Left colon (tissue), 2 donors: ENCODE measurements at regions not wholly inside any gene's neighbourhood (a gene's known extent, or its start where the extent isn't known, plus 50 kb on each side); places are given as distances from the start of the nearest gene placed in this dataset.

Experiments used
- ATAC-seq: fragments of 200-7000 bp; cut with Tn5 transposase; one replicate; pipeline ENCODE4 v1.9.1; 2020; ENCODE audit warnings: mild to moderate bottlenecking, moderate library complexity
- DNase-seq, 2 donors: peaks; one replicate each; pipeline ENCODE4 v3.0.0-alpha.2; 2020
- intact Hi-C, 2 donors: fragments of 100-400 bp; cut with DNase I in 1 of 2; cut with micrococcal nuclease in 1 of 2; formaldehyde crosslinking; loops; one replicate each; pipeline versions ENCODE4 v1.11.2 to v1.14.0; 2022; cut with DNase I, micrococcal nuclease
- donor health status: DM: no; HTN: no; CAD: no.
- donor health status: DM: yes; HTN: yes; CAD: no.

DNA sequence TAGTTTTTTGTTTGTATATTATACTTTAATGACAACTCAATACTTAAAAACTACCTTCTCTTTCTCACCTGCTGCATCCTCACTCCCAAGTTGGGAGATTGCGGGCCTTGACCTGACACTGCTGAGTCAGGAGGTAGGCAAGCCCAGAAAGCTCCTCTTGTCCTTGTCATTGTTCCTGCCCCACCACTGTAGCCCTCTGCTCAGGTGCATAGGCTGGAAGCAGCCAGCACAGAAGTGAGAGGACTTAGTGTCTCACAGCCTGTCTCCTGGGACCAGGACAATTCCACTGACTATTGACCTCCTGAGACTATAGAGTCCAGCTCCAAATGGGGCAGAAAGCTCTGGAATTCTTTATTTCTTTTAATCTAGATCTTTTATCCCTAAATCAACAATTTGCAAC is 123.5 kb upstream of the NDP start:
- no peak for ATAC-seq
- intact Hi-C loops = no loop called here

DNA sequence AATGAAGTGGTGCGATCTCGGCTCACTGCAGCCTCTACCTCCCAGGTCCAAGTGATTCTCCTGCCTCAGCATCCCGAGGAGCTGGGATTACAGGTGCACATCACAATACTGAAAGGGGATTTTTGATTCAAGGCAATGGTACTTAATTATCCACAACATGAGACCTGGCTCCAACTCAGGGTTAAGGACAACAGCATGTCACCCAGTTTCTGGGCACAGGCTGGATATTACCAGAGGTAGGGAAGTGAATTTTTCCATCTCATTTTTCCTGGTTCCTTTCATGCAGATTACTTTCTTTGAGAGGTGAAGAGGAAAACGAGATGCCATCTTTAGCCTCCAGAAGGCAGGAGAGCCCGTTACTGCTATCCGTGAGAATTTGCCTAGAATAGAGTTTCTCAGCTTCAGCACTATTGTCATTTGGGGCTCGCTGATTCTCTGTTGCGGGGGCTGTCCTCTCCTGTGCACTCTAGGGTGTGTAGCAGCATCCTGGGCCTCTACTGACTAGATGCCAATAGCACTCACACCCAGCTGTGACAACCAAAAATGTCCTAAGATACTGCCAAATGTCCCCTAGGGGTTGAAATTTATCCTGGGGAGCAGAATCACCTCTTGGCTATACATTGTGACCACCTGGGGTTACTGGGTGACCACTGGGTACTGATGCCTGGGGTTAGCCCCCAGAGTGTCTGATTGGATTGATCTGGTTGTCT is 121.8 kb upstream of the NDP start:
- DNase-seq (no peak), ATAC-seq (no peak)
- intact Hi-C loops = no loop called here

More for the DNA sequence above, 123.5 kb upstream of the NDP start:
- DNase-seq = no peak

DNA sequence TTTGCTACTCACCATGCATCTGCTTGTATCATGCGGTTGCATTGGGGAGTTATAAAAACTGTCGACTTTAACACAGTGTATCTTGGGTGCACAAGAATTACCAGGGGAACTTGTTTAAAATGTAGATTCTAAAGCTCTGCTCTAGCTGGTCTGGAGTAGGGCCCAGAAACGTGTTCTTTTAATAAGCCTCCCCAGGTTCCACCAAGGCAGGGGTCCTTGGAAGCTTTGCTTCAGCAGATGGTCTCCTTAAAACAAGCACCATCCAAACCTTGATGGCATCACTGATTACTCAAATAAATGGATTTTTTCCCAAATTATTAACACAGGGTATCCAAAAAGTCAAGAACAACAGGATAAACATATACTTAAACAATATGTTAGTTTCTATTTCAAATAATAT is 120.2 kb upstream of the NDP start:
- intact Hi-C loops = no loop called here
- no peak for ATAC-seq
- DNase-seq = no peak

DNA sequence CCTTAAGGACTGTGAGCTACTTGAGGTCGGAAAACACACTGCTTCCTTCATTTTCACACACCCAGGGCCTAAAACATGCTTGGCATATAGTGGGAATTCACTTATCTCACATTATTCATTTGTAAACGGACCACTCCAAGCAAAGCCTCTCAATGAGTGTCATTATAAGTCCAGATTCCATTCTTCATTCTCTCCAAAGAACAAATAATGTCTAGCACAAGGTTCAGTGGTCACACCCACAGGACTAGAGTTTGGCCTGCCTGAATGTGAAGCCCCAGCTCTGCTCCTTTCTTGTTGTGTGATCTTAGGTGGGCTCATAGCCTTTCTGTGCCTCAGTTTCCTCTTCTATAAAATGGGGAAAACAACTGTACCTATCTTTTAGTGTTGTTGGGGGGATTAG is 119.6 kb upstream of the NDP start:
- DNase-seq (no peak), ATAC-seq (peak; percentile 78)
- intact Hi-C loops = no loop called here

DNA sequence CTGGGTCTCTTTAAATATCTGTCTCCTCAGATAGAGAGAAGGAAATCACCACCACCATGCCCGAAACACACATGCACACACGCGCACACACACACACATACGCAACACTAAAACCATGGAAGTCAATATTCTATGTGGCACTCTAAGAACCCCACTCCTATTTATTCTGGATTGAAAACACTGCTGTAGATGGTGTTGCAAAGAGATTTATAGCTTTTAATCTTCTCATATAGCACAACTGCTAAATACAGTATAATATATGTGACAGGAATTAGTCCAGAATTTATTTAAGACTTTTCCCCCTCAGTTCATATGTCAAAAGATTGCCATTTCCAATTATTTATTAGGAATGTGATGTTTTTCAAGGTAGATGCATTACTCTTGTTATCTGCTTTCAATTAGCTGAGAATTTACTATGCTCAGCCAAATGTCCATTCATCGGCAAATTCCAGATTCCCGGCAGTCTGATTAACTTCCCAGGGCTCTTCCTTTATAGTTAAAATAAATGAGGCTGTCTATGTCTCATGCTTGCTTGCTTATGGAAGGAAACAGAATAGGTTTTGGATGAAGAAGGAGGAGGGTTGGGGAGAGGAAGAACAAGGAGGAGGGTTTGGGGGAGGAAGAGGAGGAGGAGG is 115.4 kb upstream of the NDP start:
- no peak for ATAC-seq
- no peak for DNase-seq
- intact Hi-C loops = no loop called here

DNA sequence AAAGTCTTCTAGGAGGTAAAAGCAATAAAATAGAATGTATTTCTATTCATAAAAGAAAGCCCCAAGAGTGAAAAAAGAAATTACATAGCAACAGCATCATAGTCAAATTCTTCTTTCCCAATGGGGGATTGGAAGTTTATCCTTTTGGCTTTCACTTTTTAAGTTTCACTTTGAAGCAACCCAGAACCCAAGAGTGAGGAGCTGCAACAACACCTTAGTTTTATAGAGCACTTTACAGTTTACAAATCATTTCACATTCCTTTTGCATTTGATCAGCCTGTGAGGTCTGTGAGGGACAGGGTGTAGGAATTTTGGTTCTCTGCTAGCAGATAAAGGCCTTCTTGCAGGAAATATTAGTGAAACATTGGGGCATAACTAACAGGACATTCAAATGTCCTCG is 112.0 kb upstream of the NDP start:
- DNase-seq (no peak), ATAC-seq (no peak)

DNA sequence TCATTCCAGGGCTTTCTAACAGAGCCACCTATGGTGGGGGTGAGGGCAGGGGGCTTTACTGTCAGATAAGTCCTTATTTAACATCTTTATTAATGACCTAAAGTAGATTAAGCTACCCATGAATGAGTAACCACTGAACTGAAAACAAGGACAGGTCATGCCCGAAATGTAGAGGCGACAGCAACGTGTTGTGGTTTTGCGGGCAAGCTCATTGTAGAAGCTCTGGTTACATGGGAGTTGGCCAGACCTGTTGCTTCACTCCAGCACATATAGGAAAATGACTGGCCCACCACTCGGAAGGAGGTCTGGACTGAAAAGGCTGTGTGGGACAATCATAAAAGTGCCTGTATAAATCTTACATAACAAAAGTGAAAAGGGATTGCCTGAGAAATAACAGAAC is 109.6 kb upstream of the NDP start:
- no peak for ATAC-seq
- no peak for DNase-seq
- intact Hi-C loops = no loop called here

More for the DNA sequence above, 112.0 kb upstream of the NDP start:
- intact Hi-C loops = no loop called here

DNA sequence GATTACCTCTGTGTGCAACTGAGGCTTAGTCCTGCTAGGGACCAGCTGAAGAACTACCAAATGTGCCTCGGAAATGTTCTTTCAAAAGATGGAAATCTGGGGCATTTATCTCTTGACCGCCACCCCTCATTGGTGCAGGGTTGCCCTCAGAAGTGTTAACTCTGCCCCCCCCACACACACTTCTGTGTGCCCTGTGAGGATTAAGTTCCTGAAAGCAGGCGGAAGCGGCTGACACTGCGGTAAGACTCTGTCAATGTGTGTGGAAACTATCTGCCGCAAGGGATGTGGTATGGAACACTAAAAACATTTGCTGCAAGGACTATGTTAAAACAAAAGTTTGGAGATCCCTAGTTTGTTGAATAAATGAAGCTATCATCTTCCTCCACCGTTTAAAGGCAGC is 106.9 kb upstream of the NDP start:
- no peak for DNase-seq
- ATAC-seq = no peak

DNA sequence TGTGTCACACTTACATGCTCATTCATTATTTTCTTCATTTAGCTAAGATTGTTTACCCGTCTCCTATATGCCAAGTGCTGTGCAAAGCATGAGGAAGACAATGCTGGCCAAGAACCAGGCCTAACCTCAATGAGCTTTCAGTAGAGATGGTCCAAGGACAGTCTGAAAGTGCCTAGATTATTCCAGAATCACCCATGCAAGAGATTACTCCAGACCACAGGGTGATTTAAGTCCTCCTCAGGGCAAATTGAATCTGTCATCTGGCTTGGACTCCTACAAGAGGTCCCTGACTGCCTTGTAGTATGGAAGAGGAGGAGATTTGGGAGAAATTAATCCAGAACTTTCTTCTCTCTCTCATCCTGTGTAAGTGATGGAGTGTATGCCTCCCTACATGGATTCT is 99.4 kb upstream of the NDP start:
- no peak for DNase-seq
- intact Hi-C loops = no loop called here
- no peak for ATAC-seq

More for the DNA sequence above, 106.9 kb upstream of the NDP start:
- intact Hi-C loops = no loop called here

DNA sequence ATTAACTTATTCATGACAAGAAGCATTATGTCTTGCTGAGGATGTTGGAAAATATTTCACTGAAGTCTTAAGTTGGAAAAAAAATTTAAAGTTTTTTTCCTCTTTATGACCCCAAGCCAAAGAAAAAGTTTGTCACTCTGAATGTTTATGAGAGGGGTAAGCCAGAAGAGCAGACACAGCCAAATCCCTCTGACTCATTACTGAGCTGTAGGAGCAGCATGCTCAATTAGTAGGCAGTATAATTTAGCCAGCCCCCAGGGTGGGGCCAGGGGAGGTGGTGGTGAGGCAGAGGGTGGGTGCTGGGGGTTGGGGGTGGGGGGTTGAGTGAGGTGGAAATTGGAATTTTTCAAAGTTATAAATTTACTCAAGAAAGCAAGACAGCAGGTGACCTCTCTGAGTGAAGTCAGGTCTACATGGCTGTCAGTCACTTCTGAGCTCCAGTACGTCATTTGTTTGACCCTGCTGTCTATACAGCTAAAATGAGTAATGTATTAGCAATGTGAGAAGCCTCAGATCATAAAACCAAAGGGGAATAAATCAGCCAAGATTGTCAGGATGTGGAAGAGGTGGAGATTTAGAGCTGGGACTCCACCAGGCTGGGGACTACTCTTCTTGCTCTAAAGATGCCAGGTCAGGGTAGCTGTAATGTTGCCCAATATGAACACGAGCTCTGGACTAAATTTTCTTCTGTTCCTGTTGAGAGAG is 98.8 kb upstream of the NDP start:
- DNase-seq (no peak), ATAC-seq (no peak)
- intact Hi-C loops = no loop called here

DNA sequence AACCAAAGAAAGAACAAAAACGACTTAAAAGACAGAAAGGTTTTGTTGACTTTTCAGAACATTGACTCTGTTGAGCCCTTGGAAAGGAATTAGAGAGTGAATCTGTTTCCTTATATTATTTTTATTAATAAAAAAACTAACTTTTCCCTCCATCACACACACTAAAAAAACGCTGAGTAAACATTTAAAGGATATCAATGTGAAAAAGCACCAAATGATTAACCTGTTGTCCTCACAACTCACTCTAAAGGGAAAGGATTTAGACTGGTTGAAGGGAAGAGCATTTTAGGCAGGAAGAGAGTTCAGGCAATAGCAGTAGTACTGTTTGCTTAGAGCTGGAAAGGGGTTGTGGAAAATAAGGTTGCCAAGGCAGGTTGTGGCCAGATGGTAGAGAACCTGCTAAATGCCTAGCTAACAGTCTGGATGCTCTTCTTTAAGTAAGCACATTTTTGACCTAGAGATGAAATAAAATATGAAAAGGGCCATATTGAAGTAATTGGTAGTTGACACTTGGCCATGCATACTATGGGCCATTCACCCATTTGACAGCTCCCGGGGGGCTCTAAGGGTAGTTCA is 98.0 kb upstream of the NDP start:
- DNase-seq = no peak
- no peak for ATAC-seq

DNA sequence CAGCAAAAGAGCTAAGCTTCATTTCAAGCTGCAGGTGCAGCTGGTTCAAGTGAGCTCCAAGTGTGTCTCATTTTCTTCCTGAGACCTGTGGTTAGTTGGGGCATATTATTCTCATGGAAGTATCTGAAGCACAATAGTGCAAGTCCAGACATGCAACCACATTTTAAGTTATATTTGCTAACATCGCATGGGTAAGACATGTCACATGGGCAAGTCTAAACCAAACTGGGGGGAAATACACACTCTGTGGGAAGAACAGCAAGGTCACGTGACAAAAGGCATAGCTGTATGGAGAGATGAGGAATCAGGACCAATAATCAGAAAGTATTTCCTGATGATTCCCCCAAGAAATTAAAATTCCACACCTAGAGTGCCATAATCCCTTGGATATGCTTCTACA is 94.9 kb upstream of the NDP start:
- DNase-seq (no peak), ATAC-seq (no peak)
- intact Hi-C loops = no loop called here

More for the DNA sequence above, 98.0 kb upstream of the NDP start:
- intact Hi-C loops = no loop called here

DNA sequence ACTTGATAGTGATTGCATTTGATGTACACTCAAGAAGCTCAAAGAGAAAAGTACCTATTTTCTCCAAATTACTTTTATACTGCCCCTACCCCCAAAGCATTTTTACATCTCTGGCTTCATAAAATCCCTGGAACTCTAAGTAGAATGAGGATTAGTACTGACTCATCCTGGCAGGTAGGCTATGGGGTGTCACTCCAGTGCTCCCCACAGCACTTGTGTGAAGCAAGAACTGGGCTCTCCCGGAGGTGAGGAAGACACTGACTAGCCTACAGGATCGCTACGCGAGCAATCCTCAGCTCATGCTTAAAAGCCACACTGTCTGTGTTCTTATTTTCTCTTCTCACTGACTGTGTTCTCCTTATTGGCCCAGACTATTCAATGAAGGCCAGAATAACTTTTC is 90.4 kb upstream of the NDP start:
- intact Hi-C loops = no loop called here

DNA sequence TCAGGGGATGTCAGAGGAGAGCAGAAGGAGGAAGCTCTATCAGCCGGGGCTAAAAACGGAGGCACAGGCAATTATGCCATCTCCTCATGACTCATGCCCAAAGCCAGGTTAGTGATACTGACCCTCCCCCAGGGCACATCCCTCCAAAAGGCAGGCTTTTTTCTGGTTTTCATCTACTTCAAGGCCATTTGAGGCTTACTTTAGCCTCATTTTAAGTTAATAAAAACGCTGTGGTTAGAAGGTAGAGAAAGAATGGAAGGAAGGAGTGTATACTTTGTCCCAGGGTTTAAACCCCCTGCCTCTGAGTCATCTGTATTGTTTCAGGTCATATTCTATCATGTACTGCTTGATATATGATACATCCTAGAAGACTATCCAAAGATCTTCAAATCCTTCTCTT is 89.7 kb upstream of the NDP start:
- no peak for DNase-seq
- no peak for ATAC-seq
- intact Hi-C loops = no loop called here

More for the DNA sequence above, 90.4 kb upstream of the NDP start:
- ATAC-seq (no peak), DNase-seq (no peak)

DNA sequence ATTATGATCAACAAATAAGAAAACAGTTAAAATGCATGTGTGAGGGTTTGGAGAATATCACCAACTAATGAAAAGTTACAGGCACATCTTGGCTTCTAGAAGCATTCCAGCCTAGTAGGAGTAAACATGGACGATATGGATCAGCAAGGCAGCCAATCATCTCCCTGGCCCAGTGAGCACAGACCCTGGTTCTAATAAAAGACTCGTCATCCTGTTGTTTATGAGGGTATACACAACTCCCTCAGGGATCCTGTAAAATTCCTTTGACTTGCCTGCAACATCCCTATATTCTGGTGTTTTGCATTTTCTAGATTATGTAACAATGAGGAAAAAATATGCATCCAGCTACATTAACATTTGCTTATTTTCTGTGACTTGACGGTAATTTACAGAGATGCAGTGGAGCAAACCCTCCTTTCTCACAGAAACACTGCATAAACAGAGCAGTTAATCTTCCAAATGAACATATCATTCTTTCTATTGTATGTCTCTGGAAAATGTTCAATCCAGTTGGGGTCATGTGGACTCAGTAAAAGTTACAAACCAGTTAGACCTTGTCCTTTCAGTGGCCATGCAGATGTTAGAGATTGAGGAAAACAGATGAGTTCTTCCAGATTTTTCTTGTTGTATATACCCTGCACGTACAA is 88.9 kb upstream of the NDP start:
- DNase-seq = no peak
- intact Hi-C loops = no loop called here
- ATAC-seq = no peak

DNA sequence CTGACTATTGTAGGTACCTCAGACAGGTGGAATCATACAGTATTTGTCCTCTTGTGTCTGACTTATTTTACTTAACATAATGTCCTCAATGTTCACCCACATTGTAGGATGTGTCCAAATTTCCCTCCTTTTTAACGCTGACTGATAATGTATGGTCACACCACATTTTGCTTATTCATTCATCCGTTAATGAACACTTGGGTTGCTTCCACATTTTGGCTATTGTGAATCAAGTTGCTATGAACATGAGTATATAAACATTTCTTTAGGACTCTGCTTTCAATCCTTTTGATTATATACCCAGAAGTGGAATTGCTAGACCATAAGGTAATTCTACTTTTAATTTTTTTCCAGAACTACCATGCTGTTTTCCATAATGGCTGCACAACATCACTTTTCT is 87.0 kb upstream of the NDP start:
- intact Hi-C loops = no loop called here
- no peak for ATAC-seq
- DNase-seq = no peak

DNA sequence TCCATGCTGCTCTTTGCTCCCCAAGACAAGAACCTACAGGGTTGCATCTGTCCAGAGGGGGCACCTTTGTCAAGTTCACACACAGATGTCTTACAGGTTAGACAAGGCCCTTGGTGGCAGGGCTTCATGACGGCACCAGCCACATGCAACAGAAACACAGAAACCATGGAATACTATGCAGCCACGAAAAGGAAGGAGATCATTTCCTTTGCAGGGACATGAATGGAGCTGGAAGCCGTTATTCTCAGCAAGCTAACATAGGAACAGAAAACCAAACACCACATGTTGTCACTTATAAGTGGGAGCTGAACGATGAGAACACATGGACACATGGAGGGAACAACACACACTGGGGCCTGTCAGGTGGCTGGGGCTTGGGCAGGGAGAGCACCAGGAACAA is 85.1 kb upstream of the NDP start:
- DNase-seq (no peak), ATAC-seq (no peak)
- intact Hi-C loops = no loop called here

DNA sequence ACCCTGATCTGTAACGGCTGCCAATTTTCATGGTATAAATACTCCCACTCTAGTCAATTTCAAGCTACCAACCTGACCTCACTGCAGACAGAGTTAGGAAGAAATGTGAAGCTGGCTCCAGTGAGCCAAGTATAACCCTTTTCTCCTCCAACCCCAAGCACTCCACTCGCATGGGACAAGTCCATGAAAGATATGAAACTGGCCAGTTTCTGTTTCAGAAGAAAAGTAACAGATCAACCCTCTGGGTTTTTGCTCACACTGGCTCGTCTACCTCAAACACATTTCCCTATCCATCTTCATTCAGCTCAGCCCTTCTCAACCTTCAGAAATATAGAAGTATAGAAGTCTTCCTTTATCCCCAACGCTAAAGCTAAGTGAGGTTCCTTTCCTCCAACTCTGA is 82.4 kb upstream of the NDP start:
- no peak for ATAC-seq
- DNase-seq = no peak

DNA sequence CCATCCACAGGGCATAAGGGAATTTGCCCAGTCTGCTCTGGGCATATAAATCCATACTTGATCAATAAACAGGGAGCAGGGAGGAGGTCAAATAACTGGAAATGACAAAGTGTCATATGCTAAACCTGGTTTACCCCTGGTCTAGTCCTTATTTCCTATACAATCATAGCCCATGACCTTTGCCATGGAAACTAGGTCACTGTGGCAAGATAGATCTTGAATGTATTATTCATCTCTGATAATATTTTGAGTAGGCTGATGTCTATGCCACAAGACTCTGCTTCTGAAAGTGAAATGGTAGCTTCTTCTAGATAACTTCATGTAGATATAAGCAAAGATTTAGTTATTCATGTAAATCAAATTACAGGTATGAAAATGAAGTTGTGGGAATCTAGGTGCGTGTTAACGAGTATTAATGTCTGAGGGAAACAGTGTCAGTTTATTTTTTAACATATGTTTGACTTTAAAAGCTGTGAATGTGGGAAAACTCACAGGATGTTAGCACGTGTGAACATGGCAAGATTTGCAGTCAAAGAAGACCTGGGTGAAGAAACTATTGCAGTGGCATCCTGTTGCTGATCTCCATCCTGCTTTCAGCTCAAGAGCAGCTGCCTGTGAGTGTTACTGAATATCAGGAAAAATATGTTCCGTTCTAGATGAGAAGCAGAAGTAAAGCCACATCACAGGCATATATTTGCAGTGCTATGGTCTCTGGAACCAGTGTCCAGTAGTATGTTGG is 81.8 kb upstream of the NDP start:
- DNase-seq (no peak), ATAC-seq (no peak)
- intact Hi-C loops = no loop called here

More for the DNA sequence above, 82.4 kb upstream of the NDP start:
- intact Hi-C loops = no loop called here
